Suprapubic skin (tissue), 4 donors: ENCODE measurements at regions not wholly inside any gene's neighbourhood (a gene's known extent, or its start where the extent isn't known, plus 50 kb on each side); places are given as distances from the start of the nearest gene placed in this dataset.

Experiments used
- CTCF ChIP-seq, 2 donors: fragments of 200-600 bp in 1 of 2; fragments of 450-650 bp in 1 of 2; sonication (generic) in 1 of 2; IDR thresholded peaks; one replicate each; pipeline ENCODE4 v1.5.1; 2016 to 2019; ENCODE audit warnings: antibody characterized with exemption in 2 of 2, mild to moderate bottlenecking in 1 of 2, moderate library complexity in 1 of 2
- EP300 ChIP-seq: sonication (generic); formaldehyde crosslinking; IDR thresholded peaks from one replicate; pipeline ENCODE4 v1.6.1; 2017; ENCODE audit warnings: antibody characterized with exemption
- POLR2A ChIP-seq, 2 donors: fragments of 450-650 bp; IDR thresholded peaks; one replicate each; pipeline ENCODE4 v1.6.1; 2017; ENCODE audit warnings: antibody characterized with exemption in 2 of 2, mild to moderate bottlenecking in 2 of 2, moderate library complexity in 2 of 2
- POLR2AphosphoS5 ChIP-seq, 3 donors: sonication (generic); formaldehyde crosslinking; IDR thresholded peaks; one replicate each; pipeline ENCODE4 v1.6.1; 2017; ENCODE audit warnings: antibody characterized with exemption in 3 of 3

DNA sequence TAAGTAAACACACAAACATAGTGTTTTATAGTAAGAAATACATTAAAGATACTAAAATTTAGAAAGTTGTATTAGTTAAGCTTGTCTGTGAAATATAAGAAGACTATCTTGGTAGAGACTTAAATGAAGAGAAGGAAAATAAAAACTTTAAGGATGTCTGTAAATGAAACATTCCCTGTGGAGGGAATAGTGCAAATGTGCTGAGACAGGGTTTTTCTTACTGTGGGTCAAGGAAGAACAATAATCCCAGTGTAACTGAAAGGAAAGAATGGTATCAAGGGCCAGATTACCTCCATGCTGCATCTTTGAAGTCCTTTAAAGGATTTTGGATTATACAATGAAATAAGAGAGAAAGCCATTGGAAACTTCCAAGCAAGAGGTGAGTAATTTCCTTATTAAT is 547.5 kb upstream of the PCDH15 start:
- TF ChIP-seq CTCF (IDR thresholded peaks at IDR 0.05) (no peak), POLR2A (IDR thresholded peaks at IDR 0.05) (no peak), EP300 (no peak), POLR2AphosphoS5 (IDR thresholded peaks at IDR 0.05) (no peak)
